K562 (cell line): ENCODE measurements at regions not wholly inside any gene's neighbourhood (a gene's known extent, or its start where the extent isn't known, plus 50 kb on each side); places are given as distances from the start of the nearest gene placed in this dataset.

Source experiments
- C11orf30 ChIP-seq: fragments of 450-650 bp; IDR thresholded peaks from 2 replicates; pipeline ENCODE4 v1.6.1; 2016; ENCODE audit warnings: low read depth, mild to moderate bottlenecking
- CHCHD3 ChIP-seq: fragments of 250-450 bp; sonication (Bioruptor Pico); IDR thresholded peaks from 2 replicates; pipeline ENCODE4 v2.1.2; 2022; ENCODE audit warnings: mild to moderate bottlenecking
- CTBP1 ChIP-seq: fragments of 450-650 bp; IDR thresholded peaks from 2 replicates; pipeline ENCODE4 v1.6.1; 2016; ENCODE audit warnings: borderline replicate concordance
- EWSR1 ChIP-seq: fragments of 450-650 bp; IDR thresholded peaks from 2 replicates; pipeline ENCODE4 v1.6.1; 2018; ENCODE audit warnings: borderline replicate concordance, mild to moderate bottlenecking, low read depth, moderate library complexity; ENCODE audit not compliant: partially characterized antibody
- HLTF ChIP-seq: fragments of 450-650 bp; IDR thresholded peaks from 2 replicates; pipeline ENCODE4 v1.6.1; 2016
- HNRNPL ChIP-seq: fragments of 200-400 bp; formaldehyde crosslinking; IDR thresholded peaks from 2 replicates; pipeline ENCODE4 v1.6.1; 2017; ENCODE audit warnings: low read depth, mild to moderate bottlenecking, low read length
- KLF1 ChIP-seq: fragments of 450-650 bp; IDR thresholded peaks from 2 replicates; pipeline ENCODE4 v1.6.1; 2016; ENCODE audit warnings: missing genetic modification characterization, missing compliant biosample characterization
- MTA1 ChIP-seq: fragments of 450-650 bp; IDR thresholded peaks from 2 replicates; pipeline ENCODE4 v1.6.1; 2017; ENCODE audit warnings: borderline replicate concordance
- PML ChIP-seq: IDR thresholded peaks from 2 replicates; pipeline ENCODE4 v1.6.1; 2012; ENCODE audit warnings: low read length, inconsistent platforms
- POLR2B ChIP-seq: fragments of 450-650 bp; IDR thresholded peaks from 2 replicates; pipeline ENCODE4 v1.6.1; 2018; ENCODE audit warnings: low read depth; ENCODE audit not compliant: partially characterized antibody
- RCOR1 ChIP-seq, 2 experiments: IDR thresholded peaks; 2 replicates each; pipeline ENCODE4 v1.6.1; 2012; ENCODE audit warnings: low read depth in 2 of 2, low read length in 2 of 2, borderline replicate concordance in 1 of 2, improper control_type of control experiment in 1 of 2
- RNF219 ChIP-seq: fragments of 250-450 bp; sonication (Bioruptor Pico); IDR thresholded peaks from 2 replicates; pipeline ENCODE4 v1.5.0; 2022; ENCODE audit warnings: mild to moderate bottlenecking
- ZBTB43 ChIP-seq: sonication (generic); formaldehyde crosslinking; IDR thresholded peaks from 2 replicates; pipeline ENCODE4 v1.8.0; 2023; ENCODE audit warnings: mild to moderate bottlenecking, missing genetic modification reagents
- ZNF143 ChIP-seq: sonication (generic); formaldehyde crosslinking; IDR thresholded peaks from 2 replicates; pipeline ENCODE4 v1.9.0; 2022; ENCODE audit warnings: mild to moderate bottlenecking, missing genetic modification reagents
- ZNF766 ChIP-seq: fragments of 200-800 bp; sonication (Bioruptor generic); conservative IDR thresholded peaks from 2 replicates; pipeline ENCODE4 v1.6.1; 2016; ENCODE audit warnings: missing genetic modification characterization, missing compliant biosample characterization
- TF ChIP-seq, protein P1 (sequence below): fragments of 450-650 bp; IDR thresholded peaks from 2 replicates; pipeline ENCODE4 v1.6.1; 2016; ENCODE audit warnings: mild to moderate bottlenecking
- TF ChIP-seq, protein P2 (sequence below): fragments of 200-800 bp; sonication (Bioruptor generic); IDR thresholded peaks from 2 replicates; pipeline ENCODE4 v1.6.1; 2017; ENCODE audit warnings: missing genetic modification characterization, missing compliant biosample characterization
- TF ChIP-seq, protein P3 (sequence below): fragments of 250-450 bp; sonication (Bioruptor Pico); IDR thresholded peaks from 2 replicates; pipeline ENCODE4 v1.5.0; 2021; ENCODE audit warnings: mild to moderate bottlenecking, moderate library complexity

DNA sequence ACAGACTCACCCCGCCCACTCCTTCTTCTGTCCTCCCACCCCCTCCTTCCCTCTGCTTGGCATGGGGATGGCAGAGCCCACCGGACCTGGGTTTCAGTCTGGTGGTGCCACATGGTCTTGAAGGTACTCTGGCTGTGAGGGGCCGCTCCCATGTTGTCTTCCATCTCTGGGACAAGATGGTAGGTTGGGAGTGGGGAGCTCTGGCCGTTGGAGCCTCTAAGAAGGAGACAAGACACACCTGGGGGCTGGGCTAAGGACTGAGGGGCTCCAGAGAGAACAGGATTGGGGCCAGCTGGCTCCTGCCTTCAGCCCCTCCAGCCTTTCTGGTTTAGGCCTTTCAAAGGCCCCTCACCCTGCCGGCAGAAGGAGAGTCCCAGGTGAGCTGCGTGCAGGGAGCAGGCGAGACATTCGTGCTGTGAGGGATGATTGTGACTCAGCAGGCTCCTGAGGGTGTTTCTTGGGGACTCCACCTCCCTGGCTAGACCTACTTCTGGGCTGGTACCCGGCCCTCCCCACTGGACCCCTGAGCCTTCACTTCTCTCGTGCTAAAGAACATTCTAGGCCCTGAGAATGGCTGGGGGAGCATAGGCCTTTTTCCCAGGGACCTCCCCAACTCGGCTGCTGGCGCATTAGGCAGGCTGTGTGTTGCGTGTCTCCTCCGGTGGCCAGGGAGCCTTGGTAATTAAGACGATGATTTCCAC lies 128.2 kb upstream of the HAAO start (continued):
- TF ChIP-seq, protein P1, sequence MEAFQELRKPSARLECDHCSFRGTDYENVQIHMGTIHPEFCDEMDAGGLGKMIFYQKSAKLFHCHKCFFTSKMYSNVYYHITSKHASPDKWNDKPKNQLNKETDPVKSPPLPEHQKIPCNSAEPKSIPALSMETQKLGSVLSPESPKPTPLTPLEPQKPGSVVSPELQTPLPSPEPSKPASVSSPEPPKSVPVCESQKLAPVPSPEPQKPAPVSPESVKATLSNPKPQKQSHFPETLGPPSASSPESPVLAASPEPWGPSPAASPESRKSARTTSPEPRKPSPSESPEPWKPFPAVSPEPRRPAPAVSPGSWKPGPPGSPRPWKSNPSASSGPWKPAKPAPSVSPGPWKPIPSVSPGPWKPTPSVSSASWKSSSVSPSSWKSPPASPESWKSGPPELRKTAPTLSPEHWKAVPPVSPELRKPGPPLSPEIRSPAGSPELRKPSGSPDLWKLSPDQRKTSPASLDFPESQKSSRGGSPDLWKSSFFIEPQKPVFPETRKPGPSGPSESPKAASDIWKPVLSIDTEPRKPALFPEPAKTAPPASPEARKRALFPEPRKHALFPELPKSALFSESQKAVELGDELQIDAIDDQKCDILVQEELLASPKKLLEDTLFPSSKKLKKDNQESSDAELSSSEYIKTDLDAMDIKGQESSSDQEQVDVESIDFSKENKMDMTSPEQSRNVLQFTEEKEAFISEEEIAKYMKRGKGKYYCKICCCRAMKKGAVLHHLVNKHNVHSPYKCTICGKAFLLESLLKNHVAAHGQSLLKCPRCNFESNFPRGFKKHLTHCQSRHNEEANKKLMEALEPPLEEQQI, result no peak
- TF ChIP-seq POLR2B, result no peak
- no peak for TF ChIP-seq ZBTB43 (CRISPR knock-in tag)
- no peak for TF ChIP-seq RNF219 (CRISPR knock-in tag)
- TF ChIP-seq HNRNPL, result no peak
- TF ChIP-seq KLF1 (tag), result no peak
- peak; percentile 18; the same call in 1 of the 2 replicates for TF ChIP-seq C11orf30
- TF ChIP-seq ZNF143, result no peak
- no peak for TF ChIP-seq ZNF766 (CRISPR knock-in tag)
- TF ChIP-seq, protein P2, sequence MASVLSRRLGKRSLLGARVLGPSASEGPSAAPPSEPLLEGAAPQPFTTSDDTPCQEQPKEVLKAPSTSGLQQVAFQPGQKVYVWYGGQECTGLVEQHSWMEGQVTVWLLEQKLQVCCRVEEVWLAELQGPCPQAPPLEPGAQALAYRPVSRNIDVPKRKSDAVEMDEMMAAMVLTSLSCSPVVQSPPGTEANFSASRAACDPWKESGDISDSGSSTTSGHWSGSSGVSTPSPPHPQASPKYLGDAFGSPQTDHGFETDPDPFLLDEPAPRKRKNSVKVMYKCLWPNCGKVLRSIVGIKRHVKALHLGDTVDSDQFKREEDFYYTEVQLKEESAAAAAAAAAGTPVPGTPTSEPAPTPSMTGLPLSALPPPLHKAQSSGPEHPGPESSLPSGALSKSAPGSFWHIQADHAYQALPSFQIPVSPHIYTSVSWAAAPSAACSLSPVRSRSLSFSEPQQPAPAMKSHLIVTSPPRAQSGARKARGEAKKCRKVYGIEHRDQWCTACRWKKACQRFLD (CRISPR knock-in tag), result no peak
- TF ChIP-seq PML, result no peak
- TF ChIP-seq, protein P3, sequence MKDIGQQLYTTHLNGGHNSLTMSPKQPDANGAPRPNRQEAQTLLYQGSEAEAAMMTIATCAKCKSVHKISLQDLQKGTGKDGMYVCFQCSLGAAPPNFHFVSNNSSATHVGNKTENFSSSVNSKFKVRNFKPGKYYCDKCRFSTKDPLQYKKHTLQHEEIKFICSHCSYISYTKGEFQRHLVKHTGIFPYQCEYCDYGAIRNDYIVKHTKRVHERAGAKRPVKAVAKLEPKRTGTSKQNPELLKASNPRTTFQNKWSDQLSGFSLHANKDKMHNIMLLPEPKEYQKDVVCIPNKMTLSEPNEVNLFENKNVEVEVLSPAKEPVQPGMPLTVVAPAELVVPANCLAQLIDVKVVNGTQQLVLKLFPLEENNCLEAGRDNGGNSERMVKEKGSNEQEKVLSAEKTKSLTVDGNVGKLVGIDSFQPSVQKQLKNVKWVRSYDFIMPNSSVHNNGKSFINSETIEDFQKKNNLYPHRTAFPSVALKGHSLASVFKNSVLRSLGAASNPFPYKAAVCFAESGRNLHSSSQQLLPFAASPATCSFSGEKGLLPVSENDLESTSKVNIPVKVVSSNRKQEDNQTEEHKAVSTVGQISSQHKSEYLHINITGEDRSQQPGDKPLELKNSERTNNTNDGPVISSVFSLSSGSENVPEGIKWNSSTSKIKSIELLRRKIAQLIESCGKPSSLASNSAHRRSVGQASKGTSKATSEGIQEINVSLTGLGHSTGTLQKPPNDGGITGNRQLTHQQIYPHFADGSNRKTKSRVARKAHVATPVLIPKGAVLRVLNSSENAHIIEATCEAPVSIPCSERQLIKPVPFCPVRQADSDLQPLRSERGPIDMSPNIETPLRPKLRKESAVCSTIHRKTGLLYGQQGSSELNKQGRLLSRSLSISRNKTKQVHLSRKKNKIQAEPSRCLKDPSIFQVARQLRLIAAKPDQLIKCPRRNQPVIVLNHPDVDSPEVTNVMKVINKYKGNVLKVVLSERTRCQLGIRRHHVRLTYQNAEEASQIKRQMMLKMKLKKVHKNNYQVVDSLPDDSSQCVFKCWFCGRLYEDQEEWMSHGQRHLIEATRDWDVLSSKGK (CRISPR knock-in tag), result no peak
- TF ChIP-seq RCOR1 (IDR thresholded peaks at IDR 0.05; ENCODE audit: borderline replicate concordance in 1 of 2, low read depth in 2 of 2, low read length in 2 of 2), result no peak
- no peak for TF ChIP-seq EWSR1
- no peak for TF ChIP-seq HLTF
- TF ChIP-seq CHCHD3 (CRISPR knock-in tag), result no peak
- no peak for TF ChIP-seq MTA1
- TF ChIP-seq CTBP1, result peak; percentile 27; the same call in 1 of the 2 replicates
